Loucy (cell line): ENCODE measurements at regions not wholly inside any gene's neighbourhood (a gene's known extent, or its start where the extent isn't known, plus 50 kb on each side); places are given as distances from the start of the nearest gene placed in this dataset.

Experiments used
- H2AFZ ChIP-seq: fragments of 200-600 bp; sonication (generic); 2 replicates; pipeline ENCODE4 v1.6.0; 2016; ENCODE audit warnings: antibody characterized with exemption, mild to moderate bottlenecking, low read length, moderate library complexity
- H3F3A ChIP-seq: fragments of 200-600 bp; 2 replicates; pipeline ENCODE4 v1.6.0; 2016; ENCODE audit warnings: antibody characterized with exemption, low read depth, mild to moderate bottlenecking
- H3K27me3 ChIP-seq: fragments of 200-600 bp; sonication (generic); 2 replicates; pipeline ENCODE4 v1.6.1; 2014; ENCODE audit warnings: low read length, mild to moderate bottlenecking; ENCODE audit not compliant: insufficient read depth, poor library complexity, severe bottlenecking
- H3K36me3 ChIP-seq: fragments of 200-600 bp; sonication (generic); 2 replicates; pipeline ENCODE4 v1.6.1; 2016; ENCODE audit warnings: low read length; ENCODE audit not compliant: insufficient read depth
- H3K4me1 ChIP-seq: fragments of 200-600 bp; sonication (generic); 2 replicates; pipeline ENCODE4 v1.5.1; 2014; ENCODE audit warnings: low read length, mild to moderate bottlenecking; ENCODE audit not compliant: insufficient read depth, poor library complexity, severe bottlenecking
- H3K4me2 ChIP-seq: fragments of 200-600 bp; sonication (generic); 2 replicates; pipeline ENCODE4 v1.6.0; 2014; ENCODE audit warnings: antibody characterized with exemption, low read length, low read depth, mild to moderate bottlenecking; ENCODE audit not compliant: poor library complexity, severe bottlenecking
- H3K4me3 ChIP-seq: fragments of 200-600 bp; sonication (generic); 2 replicates; pipeline ENCODE4 v1.5.1; 2014; ENCODE audit warnings: low read length, mild to moderate bottlenecking, mixed read lengths; ENCODE audit not compliant: poor library complexity, severe bottlenecking
- H3K79me2 ChIP-seq: fragments of 200-600 bp; sonication (generic); 2 replicates; pipeline ENCODE4 v1.6.1; 2014; ENCODE audit warnings: low read length; ENCODE audit not compliant: insufficient read depth
- H3K9ac ChIP-seq: fragments of 200-600 bp; sonication (generic); 2 replicates; pipeline ENCODE4 v1.6.0; 2014; ENCODE audit warnings: mild to moderate bottlenecking, low read depth, low read length, moderate library complexity; ENCODE audit not compliant: poor library complexity, severe bottlenecking
- H3K9me2 ChIP-seq: fragments of 200-600 bp; sonication (generic); replicated peaks from 2 replicates; pipeline ENCODE4 v1.6.1; 2016; ENCODE audit warnings: low read depth, low read length, mixed read lengths
- H3K9me3 ChIP-seq: fragments of 200-600 bp; sonication (generic); 2 replicates; pipeline ENCODE4 v1.6.1; 2014; ENCODE audit warnings: mild to moderate bottlenecking, antibody characterized with exemption, low read length, low read depth; ENCODE audit not compliant: insufficient read depth
- H4K20me1 ChIP-seq: fragments of 200-600 bp; sonication (generic); 2 replicates; pipeline ENCODE4 v1.6.0; 2014; ENCODE audit warnings: antibody characterized with exemption, low read length, mild to moderate bottlenecking; ENCODE audit not compliant: insufficient read depth, poor library complexity, severe bottlenecking
- EZH2phosphoT487 ChIP-seq: fragments of 200-600 bp; IDR thresholded peaks from 2 replicates; pipeline ENCODE4 v1.6.1; 2018; ENCODE audit warnings: antibody characterized with exemption, mild to moderate bottlenecking, moderate library complexity, borderline replicate concordance
- TF ChIP-seq, protein P1 (sequence below): fragments of 200-600 bp; sonication (generic); conservative IDR thresholded peaks from 2 replicates; pipeline ENCODE4 v1.5.1; 2014; ENCODE audit warnings: mild to moderate bottlenecking, antibody characterized with exemption, low read length

DNA sequence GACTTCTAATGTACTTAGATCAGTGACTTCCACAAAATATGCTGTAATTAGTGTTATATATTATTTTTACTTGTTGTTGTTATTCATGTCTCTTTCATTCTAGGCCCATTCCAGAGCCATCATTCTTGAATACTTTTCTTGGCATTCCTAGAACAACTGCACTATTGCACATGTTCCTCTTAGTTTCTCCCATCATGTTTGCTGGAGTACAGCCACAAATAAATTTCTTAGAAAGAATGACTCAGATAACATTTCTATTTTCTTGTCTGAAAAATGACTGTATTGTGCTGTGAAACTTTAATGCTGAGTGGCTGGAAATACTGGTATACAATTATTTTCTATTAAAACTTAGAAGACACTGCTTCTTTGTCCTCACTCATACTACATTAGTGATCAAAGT is 651.0 kb upstream of the STEAP1 start:
- Histone ChIP-seq H3K4me2 (no peak overlapping the region), H4K20me1 (no peaks in the 10 kb centered on the region), H3K27me3 (no peaks in the 10 kb centered on the region), H3K4me1 (no peaks in the 10 kb centered on the region), H3K9ac (no peak overlapping the region), H3K9me2 (no peaks in the 10 kb centered on the region), H3K9me3 (no peaks in the 10 kb centered on the region), H3K4me3 (no peak overlapping the region), H3K36me3 (no peaks in the 10 kb centered on the region), H3F3A (no peaks in the 10 kb centered on the region), H2AFZ (no peak overlapping the region), H3K79me2 (no peaks in the 10 kb centered on the region)
- TF ChIP-seq EZH2phosphoT487, result no peak
- TF ChIP-seq, protein P1, sequence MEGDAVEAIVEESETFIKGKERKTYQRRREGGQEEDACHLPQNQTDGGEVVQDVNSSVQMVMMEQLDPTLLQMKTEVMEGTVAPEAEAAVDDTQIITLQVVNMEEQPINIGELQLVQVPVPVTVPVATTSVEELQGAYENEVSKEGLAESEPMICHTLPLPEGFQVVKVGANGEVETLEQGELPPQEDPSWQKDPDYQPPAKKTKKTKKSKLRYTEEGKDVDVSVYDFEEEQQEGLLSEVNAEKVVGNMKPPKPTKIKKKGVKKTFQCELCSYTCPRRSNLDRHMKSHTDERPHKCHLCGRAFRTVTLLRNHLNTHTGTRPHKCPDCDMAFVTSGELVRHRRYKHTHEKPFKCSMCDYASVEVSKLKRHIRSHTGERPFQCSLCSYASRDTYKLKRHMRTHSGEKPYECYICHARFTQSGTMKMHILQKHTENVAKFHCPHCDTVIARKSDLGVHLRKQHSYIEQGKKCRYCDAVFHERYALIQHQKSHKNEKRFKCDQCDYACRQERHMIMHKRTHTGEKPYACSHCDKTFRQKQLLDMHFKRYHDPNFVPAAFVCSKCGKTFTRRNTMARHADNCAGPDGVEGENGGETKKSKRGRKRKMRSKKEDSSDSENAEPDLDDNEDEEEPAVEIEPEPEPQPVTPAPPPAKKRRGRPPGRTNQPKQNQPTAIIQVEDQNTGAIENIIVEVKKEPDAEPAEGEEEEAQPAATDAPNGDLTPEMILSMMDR, result no peak

- Histone ChIP-seq H3K27me3 (no peaks in the 10 kb centered on the region), H3K79me2 (no peaks in the 10 kb centered on the region), H4K20me1 (no peaks in the 10 kb centered on the region), H2AFZ (no peak overlapping the region), H3K4me3 (no peak overlapping the region), H3K9me2 (no peaks in the 10 kb centered on the region), H3K4me2 (no peak overlapping the region), H3K9me3 (no peaks in the 10 kb centered on the region), H3K4me1 (no peaks in the 10 kb centered on the region), H3F3A (no peaks in the 10 kb centered on the region), H3K36me3 (no peaks in the 10 kb centered on the region), H3K9ac (no peak overlapping the region)
- TF ChIP-seq, protein P1, result no peak
- TF ChIP-seq EZH2phosphoT487, result no peak
Observed at GRCh38 chr7:89507034-89507433, 647.2 kb upstream of the STEAP1 start.

GRCh38 chr7:89511900-89512299 is 642.4 kb upstream of the STEAP1 start:
- Histone ChIP-seq H3K27me3 (no peaks in the 10 kb centered on the region), H3K36me3 (no peaks in the 10 kb centered on the region), H3K9ac (no peak overlapping the region), H4K20me1 (no peaks in the 10 kb centered on the region), H3K79me2 (no peaks in the 10 kb centered on the region), H3K4me1 (no peaks in the 10 kb centered on the region), H3F3A (no peaks in the 10 kb centered on the region), H3K4me3 (no peak overlapping the region), H3K9me3 (no peaks in the 10 kb centered on the region), H3K4me2 (no peak overlapping the region), H2AFZ (no peak overlapping the region), H3K9me2 (no peaks in the 10 kb centered on the region)
- no peak for TF ChIP-seq EZH2phosphoT487
- TF ChIP-seq, protein P1, result no peak
